GM21360 (cell line): ENCODE measurements at regions not wholly inside any gene's neighbourhood (a gene's known extent, or its start where the extent isn't known, plus 50 kb on each side); places are given as distances from the start of the nearest gene placed in this dataset.

Experiments
- ATAC-seq: cut with Tn5 transposase; IDR thresholded peaks from one replicate; pipeline ENCODE4 v1.9.1; 2021; ENCODE audit warnings: mild to moderate bottlenecking, moderate library complexity; ENCODE audit not compliant: unreplicated experiment

DNA sequence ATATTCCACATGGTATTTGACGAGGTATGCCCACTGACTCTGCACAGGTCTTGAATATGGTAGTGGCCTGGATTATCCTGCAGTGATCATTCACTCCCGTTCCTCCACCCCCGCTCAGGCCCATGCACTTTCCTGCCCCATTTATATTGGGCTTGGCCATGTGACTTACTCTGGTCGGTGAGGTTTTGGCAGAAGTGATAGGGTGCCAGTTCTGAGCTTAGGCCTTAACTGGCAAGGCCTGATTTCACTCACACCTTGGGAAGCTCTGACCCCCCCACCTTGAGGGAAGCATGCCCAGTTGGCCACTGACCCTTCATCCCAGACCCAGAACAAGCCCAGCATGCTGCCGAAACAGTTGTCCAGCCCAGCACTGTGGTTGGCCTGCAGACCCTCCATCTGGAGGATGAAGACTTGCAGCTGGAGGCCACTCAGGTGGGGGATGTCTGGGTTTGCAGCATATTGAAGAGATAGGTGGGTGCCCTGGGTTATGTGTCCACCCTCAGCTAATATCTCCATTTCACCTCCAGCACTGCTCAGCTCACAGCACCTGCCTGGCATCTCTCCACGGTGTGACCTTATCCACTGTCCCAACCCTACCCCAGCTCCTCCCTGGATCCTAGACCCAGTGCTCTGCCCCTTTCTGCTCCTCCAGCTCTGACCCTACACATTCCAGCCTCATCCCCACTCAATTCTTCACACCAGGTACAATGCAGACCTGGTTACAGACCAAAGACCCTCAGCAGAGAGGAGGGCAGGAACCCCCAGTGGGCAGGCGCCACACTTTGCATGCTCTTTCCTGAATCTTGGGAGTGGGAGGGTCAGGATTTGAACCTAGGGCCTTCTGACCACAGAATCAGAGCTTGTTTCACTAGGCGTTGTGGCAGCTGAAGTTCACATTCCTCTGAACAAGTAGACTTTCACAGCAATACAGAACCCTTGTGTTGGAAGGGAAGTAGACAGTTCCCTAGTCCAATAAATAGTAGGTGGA lies 138.1 kb upstream of the CHST15 start:
- ATAC-seq: no peak

DNA sequence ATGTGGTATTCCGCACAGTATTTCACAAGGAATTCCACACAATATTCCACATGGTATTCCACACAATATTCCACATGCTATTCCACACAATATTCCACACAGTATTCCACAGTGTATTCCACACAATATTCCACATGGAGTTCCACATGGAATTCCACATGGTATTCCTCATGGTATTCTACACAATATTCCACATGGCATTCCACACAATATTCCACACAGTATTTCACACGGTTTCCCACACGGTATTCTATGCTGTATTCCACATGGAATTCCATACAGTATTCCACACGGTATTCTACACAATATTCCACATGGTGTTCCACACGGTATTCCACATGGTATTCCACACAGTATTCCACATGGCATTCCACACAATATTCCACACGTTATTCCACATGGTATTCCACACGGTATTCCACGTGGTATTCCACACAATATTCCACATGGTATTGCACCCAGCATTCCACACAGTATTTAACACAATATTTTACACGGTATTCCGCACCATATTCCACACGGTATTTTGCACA lies 137.3 kb upstream of the CHST15 start:
- no peak for ATAC-seq

DNA sequence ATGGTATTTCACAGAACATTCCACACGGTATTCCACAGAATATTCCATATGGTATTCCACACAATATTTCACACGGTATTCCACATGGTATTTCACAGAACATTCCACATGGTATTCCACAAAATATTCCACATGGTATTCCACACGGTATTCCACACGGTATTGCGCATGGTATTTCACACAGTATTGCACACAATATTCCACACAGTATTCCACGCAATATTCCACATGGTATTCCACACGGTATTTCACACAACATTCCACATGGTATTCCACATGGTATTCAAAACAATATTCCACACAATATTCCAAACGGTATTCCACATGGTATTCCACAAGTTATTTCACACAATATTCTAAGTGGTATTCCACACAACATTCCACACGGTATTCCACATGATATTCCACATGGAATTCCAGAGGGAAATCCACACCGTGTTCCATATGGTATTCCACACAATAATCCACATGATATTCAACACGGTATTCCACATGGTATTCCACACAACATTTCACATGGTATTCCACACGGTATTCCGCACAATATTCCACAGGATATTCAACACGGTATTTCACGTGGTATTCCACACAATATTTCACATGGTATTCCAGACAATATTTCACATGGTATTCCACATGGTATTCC lies 136.7 kb upstream of the CHST15 start:
- ATAC-seq: no peak

DNA sequence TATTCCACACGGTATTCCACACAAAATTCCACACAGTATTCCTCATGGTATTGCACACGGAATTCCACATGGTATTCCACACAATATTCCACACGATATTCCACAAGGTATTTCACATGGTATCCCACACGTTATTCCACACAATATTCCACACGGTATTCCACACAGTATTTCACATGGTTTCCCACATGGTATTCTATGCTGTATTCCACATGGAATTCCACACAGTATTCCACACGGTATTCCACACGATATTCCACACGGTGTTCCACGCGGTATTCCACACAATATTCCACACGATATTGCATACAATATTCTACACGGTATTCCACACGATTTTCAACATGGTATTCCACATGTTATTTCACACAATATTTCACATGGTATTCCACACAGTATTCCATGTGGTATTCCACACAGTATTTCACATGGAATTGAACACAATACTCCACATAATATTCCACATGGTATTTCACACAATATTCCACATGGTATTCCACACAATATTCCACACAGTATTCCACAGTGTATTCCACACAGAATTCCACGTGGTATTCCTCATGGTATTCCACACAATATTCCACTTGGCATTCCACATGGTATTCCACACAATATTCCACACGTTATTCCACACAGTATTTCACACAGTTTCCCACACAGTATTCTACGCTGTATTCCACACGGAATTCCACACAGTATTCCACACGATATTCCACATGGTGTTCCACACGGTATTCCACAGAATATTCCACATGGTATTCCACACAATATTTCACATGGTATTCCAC lies 136.0 kb upstream of the CHST15 start:
- ATAC-seq: no peak

DNA sequence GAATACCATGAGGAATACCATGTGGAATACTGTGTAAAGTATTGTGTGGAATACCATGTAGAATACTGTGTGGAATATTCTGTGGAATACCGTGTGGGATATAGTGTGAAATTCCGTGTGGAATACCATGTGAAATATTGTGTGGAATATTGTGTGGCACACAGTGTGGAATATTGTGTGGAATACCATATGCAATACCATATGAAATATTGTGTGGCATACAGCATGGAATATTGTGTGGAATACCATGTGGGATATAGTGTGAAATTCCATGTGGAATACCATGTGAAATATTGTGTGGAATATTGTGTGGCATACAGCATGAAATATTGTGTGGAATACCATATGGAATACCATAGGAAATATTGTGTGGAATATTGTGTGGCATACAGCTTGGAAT lies 135.1 kb upstream of the CHST15 start:
- ATAC-seq: no peak

DNA sequence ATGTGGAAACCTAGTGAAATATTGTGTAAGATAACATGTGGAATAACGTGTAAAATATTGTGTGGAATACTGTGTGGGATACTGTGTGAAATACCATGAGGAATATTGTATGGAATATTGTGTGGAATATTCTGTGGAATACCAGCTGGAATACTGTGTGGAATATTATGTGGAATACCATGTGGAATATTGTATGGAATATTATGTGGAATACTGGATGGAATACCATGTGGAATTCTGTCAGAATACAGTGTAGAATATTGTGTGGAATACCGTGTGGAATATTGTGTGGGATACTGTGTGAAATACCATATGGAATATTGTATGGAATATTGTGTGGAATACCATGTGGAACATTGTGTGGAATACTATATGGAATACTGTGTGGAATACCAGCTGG lies 134.6 kb upstream of the CHST15 start:
- no peak for ATAC-seq

DNA sequence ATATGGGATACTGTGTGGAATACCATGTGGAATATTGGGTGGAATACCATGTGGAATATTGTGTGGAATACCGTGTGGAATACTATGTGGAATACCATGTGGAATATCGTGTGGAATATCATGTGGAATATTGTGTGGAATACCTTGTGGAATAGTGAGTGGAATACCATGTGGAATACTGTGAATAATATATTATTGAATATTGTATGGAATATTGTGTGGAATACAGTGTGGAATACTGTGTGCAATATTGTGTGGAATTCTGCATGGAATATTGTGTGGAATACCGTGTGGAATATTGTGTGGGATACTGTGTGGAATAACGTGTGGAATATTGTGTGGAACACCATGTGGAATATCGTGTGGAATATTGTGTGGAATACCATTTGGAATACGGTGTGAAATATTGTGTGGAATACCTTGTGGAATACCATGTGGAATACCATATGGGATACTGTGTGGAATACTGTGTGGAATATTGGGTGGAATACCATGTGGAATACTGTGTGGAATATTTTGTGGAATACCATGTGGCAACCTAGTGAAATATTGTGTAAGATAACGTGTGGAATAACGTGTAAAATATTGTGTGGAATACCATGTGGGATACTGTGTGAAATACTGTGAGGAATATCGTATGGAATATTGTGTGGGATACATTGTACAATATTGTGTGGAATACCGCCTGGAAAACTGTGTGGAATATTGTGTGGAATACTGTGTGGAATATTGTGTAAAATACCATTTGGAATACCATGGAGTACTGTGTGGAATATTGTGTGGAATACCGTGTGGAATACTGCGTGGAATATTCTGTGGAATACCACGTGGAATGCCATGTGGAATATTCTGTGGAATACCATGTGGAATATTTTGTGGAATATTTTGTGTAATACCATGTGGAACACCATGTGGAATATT lies 133.9 kb upstream of the CHST15 start:
- ATAC-seq: no peak

DNA sequence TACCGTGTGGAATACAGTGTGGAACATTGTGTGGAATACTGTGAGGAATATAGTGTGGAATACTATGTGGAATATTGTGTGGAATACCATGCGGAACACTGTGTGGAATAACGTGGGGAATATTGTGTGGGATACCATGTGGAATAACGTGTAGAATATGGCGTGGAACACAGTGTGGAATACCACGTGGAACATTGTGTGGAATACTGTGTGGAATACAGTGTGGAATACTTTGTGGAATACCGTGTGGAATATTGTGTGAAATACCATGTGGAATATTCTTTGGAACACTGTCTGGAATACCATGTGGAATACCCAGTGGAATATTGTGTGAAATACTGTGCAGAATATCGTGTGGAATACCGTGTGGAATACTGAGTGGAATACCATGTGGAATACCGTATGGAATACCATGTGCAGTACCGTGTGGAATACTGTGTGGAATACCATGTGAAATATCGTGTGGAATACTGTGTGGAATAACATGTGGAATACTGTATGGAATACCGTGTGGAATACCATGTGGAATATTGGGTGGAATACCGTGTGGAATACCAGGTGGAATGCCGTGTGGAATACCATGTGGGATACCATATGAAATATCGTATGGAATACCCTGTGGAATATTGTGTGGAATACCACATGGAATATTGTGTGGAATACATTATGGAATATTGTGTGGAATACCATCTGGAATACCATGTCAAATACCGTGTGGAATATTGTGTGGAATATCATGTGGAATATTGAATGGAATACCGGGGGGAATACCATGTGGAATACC lies 133.1 kb upstream of the CHST15 start:
- no peak for ATAC-seq

DNA sequence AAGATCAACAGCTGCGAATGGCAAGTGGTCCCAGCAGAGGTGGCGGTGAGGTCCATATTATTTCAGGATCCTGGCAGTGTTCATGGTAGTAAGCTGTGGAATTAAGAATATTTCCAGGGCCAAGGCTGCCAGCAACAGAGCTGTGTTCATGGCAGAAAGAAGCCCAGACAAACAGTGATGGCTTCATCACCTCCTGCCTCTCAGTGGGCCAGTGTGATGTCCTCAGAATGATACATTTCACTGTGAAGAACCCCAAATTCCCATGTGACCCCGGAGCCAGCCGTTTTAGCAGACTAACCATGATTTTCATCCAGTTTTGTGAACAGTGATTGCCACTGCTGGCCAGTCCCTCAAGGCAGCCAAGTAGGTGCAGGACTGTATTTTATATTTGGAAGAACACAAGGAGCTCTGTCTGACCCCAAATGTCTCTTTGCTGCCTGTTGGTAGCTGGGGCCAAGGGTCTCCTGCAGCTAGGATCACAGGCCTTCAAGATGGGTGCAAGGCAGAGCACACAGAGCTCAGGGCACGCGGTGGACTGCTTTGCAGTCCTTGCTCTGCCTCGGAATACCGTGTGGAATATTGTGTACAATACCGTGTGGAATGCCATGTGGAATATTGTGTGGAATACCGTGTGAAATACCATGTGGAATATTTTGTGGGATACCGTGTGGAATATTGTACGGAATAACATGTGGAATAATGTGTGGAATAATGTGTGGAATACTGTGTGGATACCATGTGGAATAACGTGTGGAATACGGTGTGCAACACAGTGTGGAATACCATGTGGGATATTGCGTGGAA lies 132.3 kb upstream of the CHST15 start:
- no peak for ATAC-seq

DNA sequence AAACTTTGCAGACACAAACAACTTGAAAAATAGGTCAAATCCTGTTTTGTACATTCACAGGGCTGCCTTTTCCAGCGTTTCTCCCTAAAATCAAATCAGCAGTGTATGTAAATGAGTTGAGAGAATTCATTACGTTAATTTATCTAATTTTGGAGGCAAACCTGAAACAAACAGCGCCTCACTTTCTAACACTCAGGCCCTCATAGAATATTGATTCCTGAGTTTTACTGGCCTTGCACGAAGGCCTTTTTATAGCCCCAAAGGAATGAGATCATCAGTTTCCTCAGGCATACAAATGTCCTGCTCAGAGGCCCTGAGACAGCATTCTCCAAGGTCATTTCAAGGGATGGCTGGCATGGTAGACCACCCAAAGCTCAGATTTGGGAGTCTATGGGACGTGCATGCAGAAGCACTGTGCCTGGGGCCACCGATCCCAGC lies 131.7 kb upstream of the CHST15 start:
- no peak for ATAC-seq

DNA sequence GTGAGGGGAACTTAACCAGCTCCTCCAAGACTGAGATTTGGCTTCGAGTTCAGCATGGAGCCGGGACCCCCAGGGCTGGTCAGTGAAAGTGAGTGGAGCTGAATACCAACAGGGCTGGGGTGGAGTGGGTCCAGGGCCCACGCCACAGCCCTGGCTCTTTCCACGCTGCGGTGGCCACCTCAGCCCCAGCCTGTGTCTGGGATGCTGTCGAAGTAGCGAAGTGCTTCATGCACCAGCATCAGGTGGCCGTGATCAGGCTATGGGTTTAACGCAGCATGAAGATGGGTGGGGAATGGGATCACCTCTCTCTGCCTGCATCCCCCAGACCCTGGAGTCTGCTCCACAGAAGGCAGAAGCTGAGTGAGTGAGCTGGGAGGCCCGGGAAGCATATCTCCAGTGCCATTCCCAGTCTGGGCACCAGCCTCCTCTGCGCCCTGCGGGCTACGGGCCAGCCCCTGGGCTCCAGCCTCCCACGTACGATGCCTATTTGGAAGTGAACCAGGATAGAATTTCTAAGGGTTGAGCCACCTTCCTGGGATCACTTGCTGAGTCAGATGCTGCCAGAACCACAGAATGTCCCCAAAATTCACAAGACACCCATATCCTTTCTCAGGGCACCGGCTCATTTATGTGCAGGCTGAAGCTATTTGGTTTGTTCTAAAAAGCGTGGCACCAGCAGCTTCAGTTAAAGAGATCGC lies 131.1 kb upstream of the CHST15 start:
- no peak for ATAC-seq

DNA sequence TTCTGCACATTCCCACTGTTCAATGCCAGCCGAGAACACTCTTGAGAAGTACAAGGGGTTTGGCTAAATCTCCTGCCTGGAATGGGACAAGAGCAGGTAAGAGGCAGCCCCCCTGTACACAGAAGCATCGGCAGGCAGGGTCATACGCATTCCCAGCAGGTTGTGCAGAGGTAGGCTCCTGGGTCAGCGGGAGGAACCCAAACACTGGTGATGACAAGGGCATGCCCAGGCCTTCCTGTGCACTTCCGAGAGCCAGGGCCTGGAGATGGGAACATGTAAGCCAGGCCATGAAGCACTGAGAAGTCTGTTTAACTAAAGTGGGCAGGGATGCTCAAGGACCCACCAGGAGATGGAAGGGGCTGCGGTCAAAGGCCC lies 130.3 kb upstream of the CHST15 start:
- no peak for ATAC-seq

DNA sequence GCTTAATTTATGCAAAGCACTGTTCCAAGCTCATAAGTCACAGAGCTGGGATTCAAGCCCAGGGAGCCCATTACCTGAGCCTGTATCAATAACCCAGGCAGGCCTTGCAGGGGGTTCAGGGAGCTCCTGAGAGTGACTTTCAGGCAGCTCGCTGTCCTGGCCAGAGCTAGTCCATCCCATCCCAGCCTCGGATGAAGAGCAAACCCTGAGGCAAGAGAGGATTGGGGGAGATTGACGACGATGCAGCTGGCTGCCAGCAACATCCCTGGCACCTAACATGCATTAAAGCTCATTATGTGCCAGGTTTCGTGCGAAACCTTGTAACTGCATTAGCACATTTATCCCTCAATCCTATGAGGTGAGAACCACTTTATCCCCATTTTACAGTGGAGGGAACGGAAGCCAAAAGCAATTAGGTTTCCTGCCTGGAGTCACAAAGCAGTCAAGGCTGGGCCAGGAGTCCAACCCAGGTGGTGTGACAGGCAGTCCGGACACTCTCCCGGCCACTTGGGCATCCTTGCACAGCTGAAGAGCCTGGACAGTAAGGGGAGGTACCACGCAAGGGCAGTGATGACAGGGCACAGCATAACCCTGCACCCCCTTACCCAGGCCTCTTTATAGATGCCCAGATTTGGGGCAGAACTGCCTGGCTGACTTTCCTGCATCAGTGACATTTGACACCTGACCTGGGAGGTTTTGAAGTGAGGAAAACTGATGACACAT lies 129.8 kb upstream of the CHST15 start:
- no peak for ATAC-seq

DNA sequence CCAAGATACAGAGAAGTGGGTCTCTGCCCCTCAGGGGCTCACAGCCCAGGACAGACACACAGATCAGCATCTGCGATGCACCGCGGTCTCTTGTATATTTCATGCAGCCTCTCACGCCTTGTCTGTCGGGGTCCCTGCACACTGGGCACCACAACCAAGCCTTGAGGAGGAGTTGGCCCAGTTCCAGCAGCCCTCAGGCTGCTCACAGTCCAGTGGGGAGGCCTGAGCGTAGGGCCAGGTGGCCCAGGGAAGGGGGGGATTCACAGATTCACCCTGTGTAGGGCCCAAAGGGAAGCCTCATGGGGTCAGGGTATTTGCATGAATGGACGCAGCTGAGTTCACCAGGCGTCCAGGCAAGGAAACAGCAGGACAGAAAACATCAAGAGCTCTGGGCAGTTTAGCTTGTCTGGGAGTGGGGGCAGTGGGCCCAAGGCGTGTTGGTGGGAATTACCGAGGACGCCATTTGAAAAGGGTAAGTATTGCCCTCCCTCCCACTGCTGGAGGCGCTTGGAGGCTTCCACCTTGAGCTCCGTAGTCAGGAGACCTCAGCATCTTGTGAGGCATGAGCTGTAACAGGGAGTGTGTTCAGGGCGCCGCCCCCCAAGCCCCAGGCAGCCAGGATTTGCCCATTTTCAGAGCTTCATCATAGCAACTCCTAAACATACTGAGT lies 129.1 kb upstream of the CHST15 start:
- ATAC-seq: no peak

DNA sequence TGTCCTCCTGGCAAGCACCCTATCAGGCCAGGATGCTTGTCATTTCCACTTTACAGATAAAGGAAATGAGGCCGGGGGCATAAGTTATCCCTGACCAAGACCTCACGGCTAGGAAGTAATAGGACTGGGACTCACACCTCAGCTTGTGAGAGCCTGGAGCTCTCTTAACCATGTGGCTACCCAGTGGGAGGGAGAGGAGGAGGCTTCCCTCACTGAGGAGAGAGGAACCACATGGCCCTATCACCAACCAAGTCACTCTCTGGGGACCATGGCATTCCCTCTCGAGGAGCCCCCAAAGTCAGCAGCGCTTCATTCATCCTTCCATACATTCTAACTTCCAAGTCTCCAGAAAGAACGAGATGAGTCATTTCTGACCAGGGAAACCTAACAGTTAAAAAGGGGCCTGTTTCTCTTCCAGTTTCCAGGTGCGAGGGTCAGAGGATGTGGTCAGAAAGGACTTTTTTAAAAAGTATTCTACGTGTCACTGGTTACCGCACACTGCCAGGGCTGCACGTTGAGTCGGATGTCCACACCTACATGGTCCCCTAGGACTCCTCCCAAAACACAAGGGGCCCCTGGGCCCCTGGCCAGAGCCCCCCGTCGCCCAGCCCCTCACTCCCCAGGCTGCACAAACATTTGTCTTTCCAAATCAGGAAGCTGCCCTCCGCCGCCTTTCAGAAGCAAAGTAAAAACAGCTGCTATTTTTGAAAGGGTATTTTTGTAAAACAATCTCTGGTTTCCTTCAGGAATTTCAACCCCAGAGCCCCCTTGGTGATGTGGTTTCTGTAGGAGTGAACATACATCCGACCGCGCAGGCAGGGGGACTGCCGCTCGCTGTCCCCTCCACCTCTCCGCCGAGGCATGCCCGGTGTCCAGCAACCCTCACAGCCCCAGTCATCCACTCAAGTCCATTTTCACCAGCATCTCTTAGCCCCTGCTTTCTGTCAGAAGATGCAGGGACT lies 128.2 kb upstream of the CHST15 start:
- ATAC-seq: peak; percentile 49

DNA sequence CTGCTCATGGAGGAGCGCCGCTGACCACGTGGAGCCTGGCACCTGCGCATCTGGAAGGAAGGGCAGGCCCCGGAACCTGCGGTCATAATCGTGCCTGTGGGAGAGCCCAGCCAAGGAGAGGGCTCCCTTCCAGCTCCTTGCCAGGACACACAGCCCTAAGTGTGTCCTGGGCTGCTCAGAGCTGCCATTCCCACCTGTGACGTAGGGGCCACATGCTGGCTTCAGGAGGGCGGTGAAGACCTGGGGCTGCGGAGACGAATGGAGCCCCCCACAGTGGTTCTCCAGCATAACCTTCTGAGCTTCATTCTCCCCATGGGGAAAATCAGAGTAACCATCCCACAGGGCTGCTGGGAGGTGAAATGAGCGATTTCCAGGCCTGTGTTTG lies 127.6 kb upstream of the CHST15 start:
- ATAC-seq: no peak
